Left colon (tissue), 2 donors: ENCODE measurements at regions not wholly inside any gene's neighbourhood (a gene's known extent, or its start where the extent isn't known, plus 50 kb on each side); places are given as distances from the start of the nearest gene placed in this dataset.
"Not testable (repeated sequence)": the region's sequence is repeated elsewhere in the genome, so short reads cannot be mapped to it uniquely, and the experiment has no call there.

Source experiments
- ATAC-seq: fragments of 200-7000 bp; cut with Tn5 transposase; one replicate; pipeline ENCODE4 v1.9.1; 2020; ENCODE audit warnings: mild to moderate bottlenecking, moderate library complexity
- DNase-seq, 2 donors: peaks; one replicate each; pipeline ENCODE4 v3.0.0-alpha.2; 2020
- intact Hi-C, 2 donors: fragments of 100-400 bp; cut with DNase I in 1 of 2; cut with micrococcal nuclease in 1 of 2; formaldehyde crosslinking; loops; one replicate each; pipeline versions ENCODE4 v1.11.2 to v1.14.0; 2022; cut with DNase I, micrococcal nuclease
- donor health status: DM: no; HTN: no; CAD: no.
- donor health status: DM: yes; HTN: yes; CAD: no.

DNA sequence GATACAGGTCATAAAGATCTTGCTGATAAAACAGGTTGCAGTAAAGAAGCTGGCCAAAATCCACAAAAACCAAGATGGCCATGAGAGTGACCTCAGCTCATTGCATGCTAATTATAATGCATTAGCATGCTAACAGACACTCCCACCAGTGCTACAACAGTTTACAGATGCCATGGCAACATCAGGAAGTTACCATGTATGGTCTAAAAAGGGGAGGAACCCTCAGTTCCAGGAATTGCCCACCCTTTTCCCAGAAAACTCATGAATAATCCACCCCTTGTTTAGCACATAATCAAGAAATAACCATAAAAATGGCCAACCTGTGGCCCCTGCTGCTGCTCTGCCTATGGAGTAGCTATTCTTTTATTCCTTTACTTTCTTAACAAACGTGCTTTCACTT lies 284.2 kb downstream of the MED10 start:
- DNase-seq, ATAC-seq, intact Hi-C loops: not testable (repeated sequence)

DNA sequence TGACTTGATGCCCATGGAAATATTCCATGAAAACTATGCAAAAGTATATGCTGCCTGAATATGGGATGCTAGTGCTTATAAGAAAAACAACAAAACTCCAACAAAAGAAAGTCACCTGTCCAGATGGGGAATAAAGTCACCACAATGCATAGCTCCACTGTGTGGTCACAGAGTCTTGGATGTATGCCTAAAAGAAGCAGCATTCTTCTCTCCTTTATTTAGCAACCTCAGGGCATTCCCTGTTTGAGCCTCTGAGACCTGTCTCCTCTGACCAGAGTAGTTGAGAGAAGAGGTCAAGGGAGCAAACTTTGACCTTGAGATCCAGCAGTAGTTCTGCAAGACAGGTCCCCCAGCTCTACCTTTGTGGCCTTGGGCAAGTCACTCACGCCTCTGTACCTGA lies 287.5 kb downstream of the MED10 start:
- DNase-seq (no peak), ATAC-seq (no peak)
- intact Hi-C loops = no loop called here

DNA sequence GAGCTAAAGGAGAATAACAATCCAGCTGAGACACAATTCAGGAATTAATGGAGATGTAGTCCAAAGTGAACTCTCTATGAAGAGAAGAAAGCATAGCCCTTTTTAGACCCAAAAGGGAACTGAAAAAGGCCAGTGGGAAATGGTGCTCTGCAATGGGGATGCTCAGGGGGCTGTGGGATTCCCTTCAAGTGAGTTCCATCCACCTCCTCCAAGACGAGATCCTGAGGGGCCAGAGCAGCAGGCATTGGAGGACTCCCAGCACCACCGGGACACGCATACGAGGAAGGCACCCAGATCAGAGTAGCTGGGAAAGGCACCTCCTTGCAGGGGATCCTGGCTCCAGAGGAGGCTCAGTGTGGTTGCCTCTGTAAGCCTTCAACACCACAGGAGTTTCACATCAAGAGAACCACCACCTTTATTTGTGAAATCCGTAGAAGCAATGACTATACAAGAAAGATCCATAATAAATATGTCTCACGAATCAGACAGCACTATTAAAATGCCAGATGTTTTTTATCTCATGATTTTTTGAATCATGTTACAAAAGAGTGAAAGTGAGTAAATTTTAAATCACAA lies 288.2 kb downstream of the MED10 start:
- intact Hi-C loops = no loop called here
- DNase-seq (no peak), ATAC-seq (no peak)

DNA sequence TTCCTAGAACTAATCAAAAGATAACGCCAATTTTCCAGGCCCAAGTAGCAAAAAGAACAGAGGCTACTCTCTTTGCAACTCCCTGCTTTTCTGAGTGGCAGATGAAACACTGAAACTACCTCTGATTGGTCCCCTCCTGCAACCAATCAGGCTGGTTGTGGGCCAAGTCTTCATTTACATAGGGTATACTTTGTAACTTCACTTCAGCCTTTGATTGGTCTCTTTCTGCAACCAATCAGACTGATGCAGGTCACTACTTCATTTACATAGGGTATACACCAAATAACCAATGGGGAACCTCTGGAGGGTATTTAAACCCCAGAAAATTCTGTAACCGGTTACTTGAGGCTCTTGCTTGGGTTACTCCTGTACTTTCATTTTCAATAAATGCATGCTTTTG lies 289.6 kb downstream of the MED10 start:
- no peak for ATAC-seq
- no peak for DNase-seq
- intact Hi-C loops = no loop called here

DNA sequence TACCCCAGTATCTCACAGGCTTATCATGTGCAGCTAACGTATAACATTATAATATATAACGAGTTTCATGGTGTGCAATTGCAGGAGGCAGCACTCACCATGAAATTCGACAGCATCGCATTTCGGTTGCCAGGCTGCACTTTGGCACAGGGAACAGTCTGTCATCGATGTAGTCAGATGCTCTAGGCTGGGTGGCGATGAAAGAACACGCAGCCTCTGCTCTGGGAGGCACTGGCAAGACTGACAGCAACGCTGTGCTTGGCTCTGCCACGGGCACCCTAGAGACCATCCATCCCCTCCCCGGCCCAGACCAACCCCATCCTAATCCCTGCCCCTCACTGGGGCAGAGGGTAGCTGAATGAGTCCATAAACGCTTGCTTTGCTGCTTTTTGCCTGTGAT lies 290.8 kb downstream of the MED10 start:
- intact Hi-C loops = no loop called here
- DNase-seq = no peak
- no peak for ATAC-seq

DNA sequence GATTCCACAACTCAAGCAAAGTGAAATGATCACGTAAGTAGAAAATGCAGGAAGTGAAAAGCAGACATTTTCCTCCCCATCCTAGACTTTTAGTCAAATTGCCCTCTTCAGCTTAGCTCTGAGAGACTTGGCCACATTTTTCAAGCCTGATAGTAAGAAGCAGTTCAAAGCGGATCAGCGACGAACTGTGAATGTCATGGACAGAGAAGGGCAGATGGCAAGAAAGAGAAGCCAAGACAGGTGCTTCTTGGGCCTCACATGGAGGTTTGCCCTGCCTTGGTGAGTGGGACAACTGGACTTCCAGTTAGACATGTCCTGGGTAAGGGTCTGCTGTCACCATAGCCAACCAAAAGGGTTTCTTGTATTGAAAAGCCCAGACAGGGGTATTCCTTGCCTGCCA lies 291.5 kb downstream of the MED10 start:
- ATAC-seq (no peak), DNase-seq (no peak)
- intact Hi-C loops = no loop called here

DNA sequence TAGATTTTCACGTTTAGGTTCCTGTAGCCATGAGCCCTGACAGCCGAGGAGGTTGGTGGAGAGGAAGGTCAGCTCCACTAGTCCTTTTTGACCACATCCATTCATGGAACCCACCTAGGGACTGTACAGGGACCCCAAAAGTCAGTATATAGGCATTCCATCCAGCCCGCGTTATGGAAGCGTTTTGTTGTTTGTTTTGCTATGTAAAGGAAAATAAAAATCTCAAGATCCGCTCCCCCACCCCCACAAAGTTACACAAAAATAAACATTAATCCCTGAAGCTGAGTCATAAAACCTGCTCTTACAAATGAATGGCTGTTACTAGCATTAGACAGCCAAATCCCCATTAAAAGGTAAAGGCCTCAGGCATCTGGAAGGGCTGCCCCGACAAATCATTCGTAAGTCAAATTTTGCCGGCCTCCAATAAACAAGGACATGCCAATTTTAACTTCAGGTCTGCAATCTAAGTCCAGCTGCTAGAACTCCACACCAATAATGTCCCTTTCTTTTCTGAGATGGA lies 292.9 kb downstream of the MED10 start:
- no peak for ATAC-seq
- intact Hi-C loops = no loop called here
- DNase-seq = no peak

DNA sequence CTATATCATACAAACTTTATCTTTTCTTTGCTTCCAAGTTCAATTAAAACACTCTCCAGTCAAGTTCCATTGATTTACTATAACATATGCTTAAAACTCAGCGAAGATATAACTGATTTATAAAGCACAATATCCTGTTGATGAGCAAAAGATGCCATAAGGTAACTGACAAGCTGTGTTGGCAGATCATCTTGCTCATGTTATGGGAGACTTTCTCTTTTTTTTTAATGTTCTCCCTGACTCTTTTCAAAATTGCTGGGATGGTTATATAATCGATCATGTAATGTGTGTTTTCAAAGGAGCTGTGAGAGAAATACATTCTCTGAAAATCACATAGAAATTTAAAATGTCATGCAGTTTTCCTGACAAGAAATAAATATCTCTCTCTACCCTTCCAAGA lies 293.5 kb downstream of the MED10 start:
- intact Hi-C loops = no loop called here
- no peak for ATAC-seq

DNA sequence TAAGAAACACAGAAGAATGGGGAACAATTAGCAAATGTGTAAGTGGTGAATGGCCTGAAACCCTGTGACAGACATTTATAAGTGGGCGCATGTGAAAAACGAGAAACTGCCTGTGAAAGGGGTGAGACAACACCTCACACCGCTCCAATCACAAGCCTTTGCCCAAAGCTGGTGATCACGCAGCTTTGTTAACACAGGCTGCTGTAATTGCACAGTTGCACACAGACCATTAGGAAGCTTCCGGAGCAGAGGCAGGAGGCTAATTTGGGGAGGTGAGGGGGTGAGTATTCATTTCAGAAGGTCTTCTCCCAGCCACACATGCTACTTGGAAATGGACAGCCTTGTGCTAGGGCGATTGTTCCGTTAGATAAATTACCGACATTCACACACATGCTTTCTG lies 294.0 kb downstream of the MED10 start:
- DNase-seq = no peak
- intact Hi-C loops = no loop called here
- no peak for ATAC-seq

More for the DNA sequence above, 293.5 kb downstream of the MED10 start:
- DNase-seq = no peak

DNA sequence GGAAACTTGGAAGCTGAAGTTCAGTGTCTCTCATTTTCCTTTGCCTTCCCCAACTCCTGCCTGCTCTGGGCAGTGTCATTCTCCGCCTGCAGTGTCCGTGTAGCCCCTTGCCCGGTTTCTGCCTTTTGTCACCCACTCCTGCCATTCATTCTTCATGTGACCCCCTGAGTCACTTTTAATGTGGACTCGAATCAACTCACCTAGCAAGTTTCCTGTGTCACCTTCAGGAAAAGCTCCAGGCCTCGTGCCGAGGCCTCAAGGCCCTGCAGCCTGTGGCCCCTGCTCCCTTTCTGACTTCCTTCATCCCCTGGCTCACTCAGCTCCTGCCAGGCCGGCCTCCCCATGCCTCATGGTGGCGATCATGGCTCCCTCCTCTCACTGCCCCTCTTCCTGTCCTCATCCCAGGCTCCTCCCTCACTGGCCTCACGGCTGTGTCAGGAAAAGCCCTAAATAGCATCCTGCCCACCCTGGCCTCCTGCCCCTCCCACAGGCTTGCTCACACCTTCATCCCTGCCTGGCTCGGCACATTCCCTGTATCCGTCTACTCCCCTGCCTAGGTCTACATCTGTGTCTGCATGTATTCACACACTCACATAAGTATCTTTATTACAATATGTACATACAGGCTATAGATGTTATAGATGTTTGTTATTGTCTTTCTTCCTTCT lies 294.9 kb downstream of the MED10 start:
- intact Hi-C loops = no loop called here

DNA sequence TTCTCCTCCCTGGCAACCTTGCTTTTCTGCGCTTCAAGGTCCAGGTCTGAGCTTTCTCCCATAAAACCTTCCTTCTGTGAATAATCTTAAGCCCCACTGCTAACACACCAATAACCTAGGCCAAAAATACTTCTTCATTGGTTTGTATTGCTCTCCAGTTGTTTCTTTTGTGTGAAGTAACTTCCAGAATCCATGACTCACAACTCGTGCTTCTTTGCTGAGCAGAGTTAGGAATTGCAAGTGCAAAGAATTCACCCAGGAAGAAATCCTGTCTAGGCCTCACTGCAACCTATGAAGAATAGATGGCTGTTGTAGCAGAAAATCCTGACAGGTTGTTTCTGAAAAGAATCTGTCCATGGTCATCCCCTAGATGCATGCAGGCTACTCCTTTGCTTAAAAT lies 295.7 kb downstream of the MED10 start:
- DNase-seq (no peak), ATAC-seq (no peak)
- intact Hi-C loops = no loop called here

More for the DNA sequence above, 294.9 kb downstream of the MED10 start:
- DNase-seq (no peak), ATAC-seq (no peak)

DNA sequence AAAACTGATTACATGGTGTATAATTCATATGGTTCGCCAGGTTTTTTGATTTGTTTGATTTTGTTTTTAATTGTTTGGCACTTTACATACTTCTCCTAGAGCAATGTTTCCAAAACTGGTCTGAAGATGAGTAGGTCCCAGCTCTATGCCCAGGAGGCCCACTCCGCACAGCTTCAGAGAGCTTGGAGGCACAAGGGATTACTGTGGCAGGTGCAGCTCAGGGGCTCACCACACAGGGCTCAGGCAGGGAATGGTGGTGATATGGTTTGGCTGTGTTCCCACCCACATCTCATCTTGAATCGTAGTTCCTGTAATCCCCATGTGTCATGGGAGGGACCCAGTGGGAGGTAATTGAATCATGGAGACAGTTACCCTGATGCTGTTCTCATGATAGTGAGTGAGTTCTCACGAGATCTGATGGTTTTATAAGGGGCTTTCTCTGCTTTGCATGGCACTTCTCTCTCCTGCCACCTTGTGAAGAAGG lies 296.6 kb downstream of the MED10 start:
- DNase-seq (no peak), ATAC-seq (no peak)
- intact Hi-C loops = no loop called here

DNA sequence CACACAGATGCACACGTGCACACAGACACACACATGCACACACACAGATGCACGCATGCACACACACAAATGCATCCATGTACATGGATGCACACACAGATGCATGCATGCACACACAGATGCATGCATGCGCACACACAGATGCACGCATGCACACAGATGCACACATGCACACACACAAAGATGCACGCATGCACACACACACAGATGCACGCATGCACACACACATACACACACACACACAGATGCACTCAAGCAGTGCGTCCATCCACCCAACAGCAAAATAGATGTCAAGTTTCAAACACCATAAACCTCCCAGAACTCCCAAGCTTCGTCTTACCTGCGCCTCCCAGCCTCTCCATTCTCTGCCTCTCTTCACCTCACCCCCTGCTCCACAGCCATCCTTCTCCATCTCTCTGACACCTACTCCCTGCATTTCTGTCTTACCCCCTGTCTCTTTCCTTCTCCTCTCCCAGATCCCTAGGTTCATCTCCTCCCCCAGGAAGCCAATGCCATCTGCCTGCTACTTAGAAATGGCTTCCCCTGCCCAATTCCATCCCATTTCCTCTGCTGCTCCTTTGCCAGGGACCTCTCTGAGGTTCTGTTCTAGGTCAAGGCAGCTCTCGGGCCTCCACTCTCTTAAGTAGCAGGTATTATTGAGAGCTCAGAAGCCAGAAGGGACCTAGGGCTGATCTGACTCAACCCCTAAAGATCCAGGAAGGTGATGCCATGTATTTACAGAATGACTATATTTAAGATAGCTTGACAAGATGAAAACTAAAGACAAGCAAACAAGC lies 297.2 kb downstream of the MED10 start:
- no peak for DNase-seq
- intact Hi-C loops = no loop called here
- no peak for ATAC-seq

DNA sequence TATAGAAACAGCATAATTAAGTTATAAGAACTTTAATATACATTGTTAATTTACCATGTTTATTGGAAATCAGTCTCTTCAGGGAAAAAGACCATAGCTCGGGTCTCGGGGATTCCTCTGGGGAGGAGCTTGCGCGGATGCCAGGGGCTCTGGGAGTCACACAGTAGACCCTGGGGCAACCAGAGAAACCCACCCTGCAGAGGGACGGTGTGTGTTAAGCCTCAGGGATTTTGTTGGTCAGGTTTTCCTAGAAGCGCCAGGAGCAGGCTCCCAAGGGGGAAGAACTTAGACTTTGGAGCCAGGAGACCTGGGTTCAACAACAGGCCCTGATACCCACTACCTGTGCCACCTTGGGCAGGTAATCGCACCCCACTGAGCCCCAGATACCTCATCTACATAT lies 297.9 kb downstream of the MED10 start:
- intact Hi-C loops = no loop called here
- ATAC-seq (no peak), DNase-seq (no peak)

DNA sequence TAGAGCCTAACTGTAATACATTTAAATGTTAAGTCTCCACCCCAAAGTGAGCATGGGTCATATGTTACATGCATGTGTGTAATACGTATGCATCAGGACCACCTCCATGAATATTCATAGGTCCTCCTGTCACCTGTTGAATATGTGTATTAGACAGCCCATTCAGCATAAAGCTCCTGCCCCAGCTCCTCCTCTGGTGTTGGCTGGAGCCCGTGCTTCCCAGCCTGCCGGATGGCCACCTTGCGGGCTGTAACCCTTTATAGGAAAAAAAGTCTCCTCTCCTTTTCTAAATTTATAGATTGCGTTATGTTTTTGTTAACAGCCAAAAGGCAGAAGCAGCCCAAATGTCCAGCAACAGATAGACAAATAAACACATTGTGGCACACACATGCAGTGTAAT lies 299.5 kb downstream of the MED10 start:
- intact Hi-C loops = no loop called here
- DNase-seq (no peak), ATAC-seq (no peak)

DNA sequence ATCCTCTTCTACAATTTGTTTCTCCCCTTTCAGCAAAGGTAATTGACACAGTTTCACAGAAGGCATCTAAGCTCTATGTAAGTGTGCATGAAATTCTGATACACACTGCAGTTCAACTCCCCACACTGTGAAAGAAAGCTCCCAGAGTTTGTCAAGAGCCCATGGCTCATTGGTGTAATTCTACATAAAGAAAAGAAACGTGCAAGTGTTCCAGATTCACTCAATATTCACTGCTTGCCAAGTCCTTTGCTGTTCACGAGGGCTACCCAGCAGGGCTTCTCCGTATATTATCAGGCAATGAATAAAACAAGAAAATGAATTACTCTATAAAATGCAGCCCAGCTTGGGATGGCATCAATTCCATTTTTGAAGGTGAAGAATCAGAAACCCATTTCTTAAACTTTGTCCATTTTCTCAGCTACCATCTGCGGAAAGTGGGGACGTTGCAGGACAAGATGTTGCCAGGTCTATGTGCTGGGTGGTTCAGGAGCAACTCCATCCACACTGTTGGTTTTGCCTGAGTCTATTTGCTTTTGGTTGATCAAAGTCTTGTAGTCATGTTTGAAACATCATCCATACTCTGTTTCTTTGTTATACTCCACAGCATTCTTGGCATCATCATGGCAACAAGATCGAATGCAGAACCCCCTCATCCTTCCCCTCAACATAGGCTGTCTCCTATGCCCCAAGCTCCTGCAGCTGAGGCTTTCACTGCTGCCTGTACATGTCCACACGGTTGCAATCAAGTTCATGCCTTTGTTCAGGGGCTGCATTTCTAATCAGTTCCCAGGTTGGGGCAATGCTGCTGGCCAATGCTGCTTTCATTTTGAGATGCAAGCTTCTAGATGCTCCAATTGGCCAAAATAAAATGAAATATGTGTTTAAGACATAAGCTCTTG lies 301.8 kb downstream of the MED10 start:
- ATAC-seq (no peak), DNase-seq (no peak)
- intact Hi-C loops = no loop called here

DNA sequence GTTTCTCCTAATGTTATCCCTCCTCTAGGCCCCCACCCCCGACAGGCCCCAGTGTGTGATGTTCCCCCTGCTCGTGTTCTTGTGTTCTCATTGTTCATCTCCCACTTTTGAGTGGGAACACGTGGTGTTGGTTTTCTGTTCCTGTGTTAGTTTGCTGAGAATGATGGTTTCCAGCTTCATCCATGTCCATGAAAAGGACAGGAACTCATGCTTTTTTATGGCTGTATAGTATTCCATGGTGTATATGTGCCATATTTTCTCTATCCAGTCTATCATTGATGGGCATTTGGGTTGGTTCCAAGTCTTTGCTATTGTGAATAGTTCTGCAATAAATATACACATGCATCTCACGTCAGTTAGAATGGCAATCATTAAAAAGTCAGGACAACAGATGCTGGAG lies 305.9 kb downstream of the MED10 start:
- intact Hi-C loops, DNase-seq, ATAC-seq: not testable (repeated sequence)

DNA sequence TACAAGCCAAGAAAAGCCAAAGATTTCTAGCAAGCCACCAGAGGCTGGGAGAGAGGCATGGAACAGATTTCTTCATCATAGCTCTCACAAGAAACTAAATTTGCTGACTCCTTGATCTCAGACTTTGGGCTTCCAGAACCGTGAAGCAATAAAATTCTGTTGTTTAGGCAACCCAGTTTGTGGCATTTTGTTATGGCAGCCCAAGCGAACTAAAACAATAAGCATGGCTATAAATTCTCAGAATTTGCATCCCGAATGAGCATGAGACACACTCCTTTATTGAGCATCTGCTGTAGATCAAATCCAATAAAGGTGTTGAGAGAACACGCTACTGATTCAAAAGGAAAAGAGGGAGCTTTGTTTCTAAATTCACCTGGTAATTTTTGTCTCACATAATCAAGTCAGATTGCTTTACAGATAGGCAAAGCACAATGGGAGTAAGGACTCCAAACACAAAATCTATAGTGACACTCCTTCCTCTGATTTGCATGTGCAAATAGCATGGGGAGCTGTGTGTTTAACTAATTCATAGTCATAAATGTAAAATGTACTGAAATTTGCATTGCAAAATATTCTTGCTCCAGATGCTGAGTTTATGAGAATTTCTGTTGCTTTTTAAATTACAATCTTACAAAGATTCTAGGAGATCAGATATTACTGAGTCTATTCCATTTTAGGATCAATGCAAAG lies 308.7 kb downstream of the MED10 start:
- DNase-seq (no peak), ATAC-seq (no peak)
- intact Hi-C loops = no loop called here
